SH-SY5Y (cell line): ENCODE measurements at regions not wholly inside any gene's neighbourhood (a gene's known extent, or its start where the extent isn't known, plus 50 kb on each side); places are given as distances from the start of the nearest gene placed in this dataset.

ENCODE experiments used
- GATA2 ChIP-seq: IDR thresholded peaks from 2 replicates; pipeline ENCODE4 v1.6.1; 2011; ENCODE audit warnings: mild to moderate bottlenecking, low read depth, low read length
- GATA3 ChIP-seq: IDR thresholded peaks from 2 replicates; pipeline ENCODE4 v1.6.1; 2011; ENCODE audit warnings: low read depth, mild to moderate bottlenecking, low read length, moderate library complexity

- TF ChIP-seq GATA2 = no peak
- no peak for TF ChIP-seq GATA3
Observed at GRCh38 chr12:87349681-87350080, 679.5 kb downstream of the C12orf50 start.
